ENCODE measurements at regions not wholly inside any gene's neighbourhood (a gene's known extent, or its start where the extent isn't known, plus 50 kb on each side); places are given as distances from the start of the nearest gene placed in this dataset.
"Not testable (repeated sequence)": the region's sequence is repeated elsewhere in the genome, so short reads cannot be mapped to it uniquely, and the experiment has no call there.

GRCh38 chr5:120122703-120123102, 341.4 kb upstream of the PRR16 start:
- H3K4me3 Mint-ChIP-seq (ENCODE audit: unreplicated experiment) = no peak overlapping the region
- H3K27ac Mint-ChIP-seq (ENCODE audit: unreplicated experiment) = no peak overlapping the region
- H3K4me1 Mint-ChIP-seq (ENCODE audit: unreplicated experiment) = no peaks in the 10 kb centered on the region
- no peak for DNase-seq (ENCODE audit: low spot score)
- no peaks in the 10 kb centered on the region for H3K9me3 Mint-ChIP-seq (ENCODE audit: unreplicated experiment)
- no peaks in the 10 kb centered on the region for H3K36me3 Mint-ChIP-seq (ENCODE audit: low read depth, unreplicated experiment)
- H3K27me3 Mint-ChIP-seq (ENCODE audit: unreplicated experiment) = no peaks in the 10 kb centered on the region
- TF ChIP-seq CTCF (IDR thresholded peaks at IDR 0.05; ENCODE audit: unreplicated experiment) = no peak

GRCh38 chr5:120124031-120124430, 340.1 kb upstream of the PRR16 start:
- H3K9me3 Mint-ChIP-seq (ENCODE audit: unreplicated experiment) = no peaks in the 10 kb centered on the region
- H3K36me3 Mint-ChIP-seq (ENCODE audit: low read depth, unreplicated experiment) = no peaks in the 10 kb centered on the region
- H3K27me3 Mint-ChIP-seq (ENCODE audit: unreplicated experiment) = no peaks in the 10 kb centered on the region
- no peak overlapping the region for H3K4me3 Mint-ChIP-seq (ENCODE audit: unreplicated experiment)
- DNase-seq (ENCODE audit: low spot score) = no peak
- no peaks in the 10 kb centered on the region for H3K4me1 Mint-ChIP-seq (ENCODE audit: unreplicated experiment)
- no peak overlapping the region for H3K27ac Mint-ChIP-seq (ENCODE audit: unreplicated experiment)
- TF ChIP-seq CTCF (IDR thresholded peaks at IDR 0.05; ENCODE audit: unreplicated experiment) = no peak

GRCh38 chr5:120124961-120125360, 339.1 kb upstream of the PRR16 start:
- no peak for DNase-seq (ENCODE audit: low spot score)
- Mint-ChIP-seq H3K9me3 (ENCODE audit: unreplicated experiment) (no peaks in the 10 kb centered on the region), H3K4me3 (ENCODE audit: unreplicated experiment) (no peak overlapping the region), H3K27ac (ENCODE audit: unreplicated experiment) (no peak overlapping the region), H3K36me3 (ENCODE audit: low read depth, unreplicated experiment) (no peaks in the 10 kb centered on the region), H3K27me3 (ENCODE audit: unreplicated experiment) (no peaks in the 10 kb centered on the region), H3K4me1 (ENCODE audit: unreplicated experiment) (no peaks in the 10 kb centered on the region)
- TF ChIP-seq CTCF (IDR thresholded peaks at IDR 0.05; ENCODE audit: unreplicated experiment) = no peak

GRCh38 chr5:120132347-120132746, 331.8 kb upstream of the PRR16 start:
- not testable (repeated sequence) for H3K36me3 Mint-ChIP-seq (ENCODE audit: low read depth, unreplicated experiment); H3K27ac Mint-ChIP-seq (ENCODE audit: unreplicated experiment); H3K4me1 Mint-ChIP-seq (ENCODE audit: unreplicated experiment); H3K4me3 Mint-ChIP-seq (ENCODE audit: unreplicated experiment); H3K9me3 Mint-ChIP-seq (ENCODE audit: unreplicated experiment); H3K27me3 Mint-ChIP-seq (ENCODE audit: unreplicated experiment); DNase-seq (ENCODE audit: low spot score)

GRCh38 chr5:120134944-120135343, 329.2 kb upstream of the PRR16 start:
- Mint-ChIP-seq H3K4me3 (ENCODE audit: unreplicated experiment) (no peak overlapping the region), H3K27ac (ENCODE audit: unreplicated experiment) (no peak overlapping the region), H3K9me3 (ENCODE audit: unreplicated experiment) (peaks cover 3% of the 10 kb centered on the region), H3K36me3 (ENCODE audit: low read depth, unreplicated experiment) (peaks cover 3% of the 10 kb centered on the region), H3K4me1 (ENCODE audit: unreplicated experiment) (no peaks in the 10 kb centered on the region), H3K27me3 (ENCODE audit: unreplicated experiment) (no peaks in the 10 kb centered on the region)
- no peak for TF ChIP-seq CTCF (IDR thresholded peaks at IDR 0.05; ENCODE audit: unreplicated experiment)
- no peak for DNase-seq (ENCODE audit: low spot score)

GRCh38 chr5:120137582-120137981, 326.5 kb upstream of the PRR16 start:
- H3K27me3 Mint-ChIP-seq (ENCODE audit: unreplicated experiment) = no peaks in the 10 kb centered on the region
- peaks cover 3% of the 10 kb centered on the region for H3K36me3 Mint-ChIP-seq (ENCODE audit: low read depth, unreplicated experiment)
- H3K4me3 Mint-ChIP-seq (ENCODE audit: unreplicated experiment) = no peak overlapping the region
- H3K4me1 Mint-ChIP-seq (ENCODE audit: unreplicated experiment) = no peaks in the 10 kb centered on the region
- H3K27ac Mint-ChIP-seq (ENCODE audit: unreplicated experiment) = no peak overlapping the region
- no peak for TF ChIP-seq CTCF (IDR thresholded peaks at IDR 0.05; ENCODE audit: unreplicated experiment)
- H3K9me3 Mint-ChIP-seq (ENCODE audit: unreplicated experiment) = peaks cover 3% of the 10 kb centered on the region
- DNase-seq (ENCODE audit: low spot score) = no peak
